ENCODE measurements at regions not wholly inside any gene's neighbourhood (a gene's known extent, or its start where the extent isn't known, plus 50 kb on each side); places are given as distances from the start of the nearest gene placed in this dataset.

DNA sequence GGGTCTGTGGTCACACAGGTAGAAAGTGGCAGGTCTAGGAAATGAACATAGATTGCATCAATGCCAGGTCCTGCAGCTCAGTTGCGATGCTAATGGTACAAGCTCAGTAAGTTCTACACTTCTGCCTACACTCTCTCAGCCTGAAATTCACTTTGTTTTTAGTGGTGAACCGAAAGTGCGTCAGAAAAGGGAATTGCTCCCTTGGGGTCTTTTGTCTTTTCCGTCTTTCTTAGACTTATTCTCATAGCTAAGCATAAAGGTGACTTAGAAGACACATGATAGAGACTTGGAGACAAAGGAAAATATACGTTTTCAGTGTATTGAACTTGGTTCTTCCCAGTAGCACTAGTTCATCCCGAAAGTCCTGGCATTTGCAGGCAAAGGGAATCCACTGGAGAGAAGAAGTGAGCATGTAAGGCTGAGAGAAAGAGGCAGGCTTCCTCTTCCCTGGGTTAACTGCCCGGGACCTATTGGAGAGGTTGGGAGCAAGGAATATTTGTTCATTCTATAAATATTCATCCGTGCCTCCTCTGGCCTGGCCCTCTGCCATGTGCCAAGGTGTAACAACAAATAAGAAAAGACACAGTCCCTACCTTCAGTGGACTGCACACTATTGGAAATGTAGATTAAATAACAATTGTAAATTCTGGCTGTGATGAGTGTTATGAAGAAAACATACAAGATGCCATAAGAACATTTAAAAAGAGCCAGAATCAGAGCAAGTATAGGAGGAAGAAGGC lies 785.8 kb downstream of the MED13L start:
- DNase-seq: peak; percentile 13

DNA sequence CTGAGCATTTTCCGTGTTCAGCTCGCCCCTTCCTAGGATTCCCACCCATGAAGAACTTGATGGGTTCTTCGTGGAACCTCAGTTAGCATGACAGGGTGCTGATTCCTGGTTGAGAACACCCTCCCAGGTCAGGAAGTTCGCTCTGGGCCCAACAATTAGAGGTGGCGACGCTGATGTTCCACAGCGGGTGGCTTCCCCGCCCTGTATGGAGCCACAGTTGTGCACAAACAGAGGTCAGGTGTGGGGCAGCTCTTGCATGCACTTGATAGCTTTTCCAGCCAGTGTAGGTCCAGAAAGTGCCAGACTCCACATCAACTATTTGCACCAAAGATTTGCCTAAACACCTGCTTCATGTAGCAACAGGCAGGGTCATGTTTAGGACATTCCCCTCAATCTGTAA lies 788.2 kb downstream of the MED13L start:
- no peak for DNase-seq

DNA sequence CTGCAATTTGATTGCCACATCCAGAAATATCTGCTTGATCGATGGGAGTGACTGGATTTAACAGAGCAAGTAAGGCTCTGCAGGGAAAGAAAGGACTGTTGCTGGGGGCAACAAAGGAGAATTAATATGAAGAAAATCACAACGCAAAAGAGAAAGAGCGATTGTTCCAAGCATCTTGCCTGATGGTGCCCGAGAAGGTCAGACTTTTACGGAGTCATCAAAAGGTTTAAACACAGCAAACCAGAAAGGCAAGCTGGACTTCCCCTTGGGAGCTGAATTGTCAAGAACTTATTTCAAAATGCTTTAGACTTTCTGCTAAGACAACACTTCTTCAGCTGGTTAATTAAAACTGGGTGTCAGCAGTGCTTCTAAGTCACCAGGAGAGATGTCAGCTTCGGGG lies 791.5 kb downstream of the MED13L start:
- DNase-seq: no peak

DNA sequence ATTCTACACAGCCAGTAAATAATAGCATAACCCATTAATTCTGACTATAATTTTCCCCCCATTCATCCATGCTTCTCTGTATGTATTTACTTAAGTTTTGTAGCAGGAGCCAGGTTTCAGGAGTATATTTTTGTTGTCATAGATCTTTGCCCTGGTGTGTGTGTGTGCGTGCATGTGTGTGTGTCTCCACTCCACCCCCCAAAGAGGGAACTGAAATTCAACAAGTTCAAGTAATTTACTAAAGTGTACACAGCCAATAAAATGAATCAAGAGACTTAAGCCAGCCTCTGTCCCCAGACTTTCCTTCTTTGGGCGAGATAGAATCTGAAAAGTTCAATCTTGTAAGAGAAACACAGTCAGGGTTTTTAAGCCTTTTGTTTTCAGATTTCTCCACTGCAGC lies 792.0 kb downstream of the MED13L start:
- DNase-seq: no peak

DNA sequence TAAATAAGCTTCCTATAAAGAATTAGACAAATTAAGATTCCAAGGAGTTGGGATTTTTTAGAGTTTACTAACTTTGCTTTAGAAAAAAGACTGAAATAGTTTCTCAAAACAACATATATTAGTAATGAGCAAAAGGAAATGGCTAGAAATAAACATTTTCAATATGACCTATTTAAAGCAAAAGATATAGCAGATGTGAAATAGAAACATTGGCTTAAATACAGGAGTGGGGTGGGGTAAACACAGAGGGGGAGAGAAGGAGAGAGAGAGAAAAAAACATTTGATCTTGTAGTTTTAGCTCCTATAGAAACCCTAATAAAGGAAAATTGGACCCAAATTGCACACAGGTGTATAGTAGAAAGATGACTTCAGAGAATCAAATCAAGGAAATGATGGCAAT lies 794.5 kb downstream of the MED13L start:
- no peak for DNase-seq

DNA sequence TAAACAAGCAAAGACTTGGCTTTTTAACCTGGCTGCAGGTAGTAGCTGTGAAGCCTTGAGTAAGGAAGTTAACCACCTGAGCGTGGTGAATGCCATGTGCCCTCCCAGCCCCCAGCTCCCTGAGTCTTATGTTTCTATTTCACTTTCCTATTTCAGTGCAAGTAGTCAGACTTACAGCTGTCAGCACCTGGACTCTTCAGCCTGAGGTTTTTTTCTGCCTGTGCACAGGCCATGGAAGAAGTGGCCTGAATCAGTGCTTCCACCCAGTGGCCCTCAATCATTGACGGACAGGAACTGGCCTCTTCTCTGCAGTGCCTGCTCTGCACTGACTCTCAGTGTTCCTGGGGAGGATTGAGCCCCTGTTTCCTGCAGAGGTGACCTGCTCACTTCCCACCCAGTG lies 796.4 kb downstream of the MED13L start:
- DNase-seq: peak; percentile 38

DNA sequence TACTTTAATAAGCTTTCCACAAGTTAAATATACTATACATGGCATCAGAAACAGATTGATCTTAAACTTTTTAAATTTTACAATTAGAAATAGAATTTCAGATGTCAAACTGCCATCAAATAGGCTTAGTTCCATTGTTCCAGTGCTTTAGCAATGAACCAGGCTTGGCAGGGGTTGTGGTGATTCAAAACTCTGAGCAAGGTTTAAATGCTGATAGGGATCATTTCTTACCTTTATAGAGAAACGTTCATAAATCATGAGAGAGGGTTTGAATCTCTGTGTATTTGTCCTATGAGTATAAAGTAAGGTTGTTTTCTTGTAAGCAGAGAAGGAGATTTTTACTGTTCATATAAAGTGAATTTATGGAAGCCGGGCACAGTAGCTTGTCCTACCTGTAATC lies 794.5 kb upstream of the TBX3 start:
- DNase-seq: no peak

DNA sequence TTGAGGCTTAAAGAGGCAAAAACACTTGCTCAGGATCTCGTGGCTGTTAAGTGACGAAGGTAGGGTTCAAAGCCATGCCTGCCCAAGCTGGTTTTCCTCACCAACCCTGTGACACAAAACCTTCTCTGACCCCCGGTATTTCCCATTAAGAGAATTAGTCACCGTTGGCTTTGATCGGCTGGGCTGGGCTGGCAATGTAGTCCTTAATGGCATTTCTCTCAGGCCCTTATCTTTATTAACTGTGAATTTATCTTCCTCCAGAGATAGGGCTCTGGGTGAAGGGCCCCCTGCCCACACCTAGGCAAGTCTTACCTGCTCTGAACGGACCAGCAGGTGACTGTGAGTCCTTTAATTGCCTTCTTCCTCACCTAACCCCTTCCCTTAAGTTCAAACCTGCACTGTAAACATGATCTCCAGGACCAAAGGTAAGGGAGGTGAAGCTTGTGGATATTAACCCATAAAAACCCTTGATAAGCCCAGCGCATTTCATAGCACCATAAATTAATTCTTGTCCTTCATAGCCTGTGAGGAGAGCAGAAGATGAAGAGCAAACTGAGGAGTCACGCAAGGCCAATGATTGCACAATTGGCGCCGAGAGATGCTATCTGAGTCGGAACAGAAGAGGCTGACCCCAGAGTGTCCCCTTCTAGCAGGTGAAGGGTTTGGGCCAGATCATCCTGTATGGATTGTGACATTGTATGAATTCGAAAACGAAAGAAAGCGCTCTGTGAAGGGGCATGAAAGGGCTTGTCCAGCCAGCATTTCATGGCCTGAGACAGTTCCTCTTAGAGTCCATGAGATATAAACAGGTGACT lies 790.8 kb upstream of the TBX3 start:
- no peak for DNase-seq

DNA sequence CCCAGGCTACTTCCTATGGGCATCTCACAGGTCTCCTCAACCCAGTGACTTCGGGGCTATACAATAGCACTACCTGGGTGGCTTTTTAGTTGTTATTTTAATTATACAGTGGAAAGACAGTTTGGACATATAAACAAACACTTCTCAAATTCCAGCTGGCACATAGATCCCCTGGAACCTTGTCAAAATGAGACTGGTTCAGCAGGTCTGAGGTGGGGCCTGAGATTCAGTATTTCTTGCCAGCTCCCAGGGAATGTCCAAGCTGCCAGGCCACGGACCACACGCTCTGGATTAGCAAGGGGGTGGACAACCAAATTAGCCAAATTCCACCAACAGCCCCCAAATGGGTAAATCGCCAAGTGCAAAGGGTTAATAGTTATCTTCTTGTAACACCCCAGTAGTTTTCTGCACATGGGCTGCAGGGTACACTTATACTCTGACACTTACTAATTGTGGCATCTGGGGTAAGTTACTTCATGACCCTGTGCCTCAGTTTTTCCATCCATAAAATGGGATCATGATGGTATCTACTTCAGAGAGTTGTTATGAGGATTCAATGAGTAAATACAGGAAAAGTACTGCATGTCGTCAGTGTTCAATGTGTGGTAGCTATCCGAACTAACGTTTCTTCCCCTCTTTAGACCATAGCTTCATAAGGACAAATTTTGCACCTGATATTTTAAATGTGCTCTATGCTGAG lies 789.4 kb upstream of the TBX3 start:
- peak; percentile 74 for DNase-seq

DNA sequence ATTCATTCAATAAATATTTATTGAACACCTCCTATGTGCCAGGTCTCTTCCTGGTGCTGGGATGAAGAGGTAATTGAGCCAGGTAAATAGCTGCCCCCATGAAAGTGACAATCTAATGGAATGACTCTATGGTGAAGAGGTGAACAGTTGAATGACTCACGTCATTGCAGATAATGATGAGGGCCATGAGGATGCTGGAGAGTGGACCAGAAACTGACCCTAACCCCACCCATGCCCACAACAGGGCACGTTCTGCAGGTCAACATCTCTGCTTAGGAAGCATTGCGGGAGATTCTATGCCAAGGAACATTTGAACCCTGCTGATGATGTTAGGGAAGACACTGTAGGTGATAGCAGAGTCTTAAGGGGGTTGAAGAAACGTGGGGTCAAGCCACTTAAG lies 788.9 kb upstream of the TBX3 start:
- no peak for DNase-seq

DNA sequence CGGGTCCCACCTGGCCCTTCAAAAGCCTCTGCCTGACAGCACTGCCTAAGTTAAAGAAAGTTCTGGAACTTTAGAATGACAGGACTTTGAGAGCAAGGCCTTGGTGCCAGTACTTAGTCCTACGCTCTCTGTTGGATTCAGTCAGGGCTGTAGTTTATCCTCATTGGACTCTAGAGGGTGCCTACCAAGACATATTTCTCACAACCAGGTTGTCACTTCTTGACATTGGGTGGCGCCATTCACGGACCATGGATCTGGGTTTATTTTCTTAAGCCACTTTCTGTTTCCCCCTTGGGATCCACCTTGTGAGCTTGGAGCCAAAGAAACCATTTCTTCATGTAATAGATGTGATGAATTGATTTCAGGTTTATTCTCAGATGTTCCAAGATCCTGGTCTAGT lies 787.0 kb upstream of the TBX3 start:
- no peak for DNase-seq

DNA sequence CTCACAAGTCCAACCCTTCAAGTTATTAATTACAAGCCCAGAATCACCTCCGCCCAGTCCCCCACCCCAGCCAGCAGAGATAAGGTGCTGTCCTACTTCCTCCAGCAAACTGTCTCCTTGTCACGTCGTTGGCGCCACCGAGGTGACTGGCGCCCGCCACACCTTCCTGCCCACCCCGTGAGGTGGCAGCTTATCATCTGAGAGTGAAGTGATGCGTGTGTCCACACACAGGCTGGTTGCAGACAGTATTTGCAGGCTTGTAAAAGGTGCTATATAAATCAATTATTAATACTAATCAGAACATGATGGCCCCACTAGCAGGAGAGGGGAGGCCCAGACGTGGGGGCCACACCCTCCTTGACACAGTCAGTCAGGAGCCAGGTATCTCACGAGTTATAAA lies 786.6 kb upstream of the TBX3 start:
- DNase-seq: no peak

DNA sequence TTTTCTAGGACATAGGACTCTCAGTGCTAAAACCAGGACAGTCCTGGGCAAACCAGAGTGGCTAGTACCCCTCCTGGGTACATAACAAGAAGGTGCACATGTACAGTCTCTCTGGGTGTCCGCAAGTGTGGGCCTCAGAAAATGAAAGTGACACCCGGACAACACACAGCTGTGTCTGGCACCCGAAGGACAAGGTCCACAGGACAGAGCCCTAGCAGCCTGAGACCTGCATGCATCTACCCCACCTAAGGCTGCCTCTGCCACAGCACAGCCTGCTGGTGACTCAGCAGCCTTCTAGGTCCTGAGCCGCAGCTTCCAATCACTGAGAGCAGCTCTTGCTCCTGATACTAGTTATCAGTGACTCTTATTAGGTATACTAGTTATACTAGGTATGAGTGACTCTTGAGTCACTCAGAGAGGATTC lies 784.1 kb upstream of the TBX3 start:
- DNase-seq: no peak

DNA sequence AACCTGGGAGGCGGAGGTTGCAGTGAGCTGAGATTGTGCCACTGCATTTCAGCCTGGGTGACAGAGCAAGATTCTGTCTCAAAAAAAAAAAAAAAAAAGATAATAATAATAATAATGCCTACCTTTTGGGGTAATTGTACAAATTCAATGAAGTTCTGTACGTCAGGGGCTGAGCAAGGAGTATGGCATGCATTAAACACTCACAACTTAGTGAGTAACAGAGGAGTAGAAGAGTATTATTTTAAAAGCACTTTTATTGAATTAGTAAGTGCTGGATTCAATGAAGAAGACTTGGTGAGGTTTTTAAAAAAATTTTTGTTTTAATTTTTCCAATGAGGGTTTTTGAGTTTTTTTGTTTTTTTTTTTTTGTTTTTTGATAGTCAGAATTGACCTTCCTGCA lies 783.6 kb upstream of the TBX3 start:
- DNase-seq: no peak

DNA sequence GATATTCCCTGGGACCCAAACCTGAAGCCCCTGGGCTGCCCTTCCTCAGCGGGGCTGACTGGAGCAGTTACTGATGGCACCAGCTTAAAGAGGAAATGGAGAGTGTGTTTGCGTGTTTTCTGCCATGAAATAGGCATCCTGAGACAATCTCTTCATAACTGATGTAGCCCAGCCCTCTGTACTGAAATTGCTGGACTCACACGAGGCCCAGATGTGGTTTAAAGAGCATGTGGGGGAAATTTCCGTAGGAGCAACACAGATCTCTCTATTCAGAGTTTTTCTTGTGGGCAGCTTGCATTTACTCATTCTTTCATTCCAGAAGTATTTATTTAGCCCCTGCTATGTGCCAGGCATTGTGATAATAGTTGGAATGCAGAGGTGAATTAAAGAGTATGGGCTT lies 782.1 kb upstream of the TBX3 start:
- no peak for DNase-seq

DNA sequence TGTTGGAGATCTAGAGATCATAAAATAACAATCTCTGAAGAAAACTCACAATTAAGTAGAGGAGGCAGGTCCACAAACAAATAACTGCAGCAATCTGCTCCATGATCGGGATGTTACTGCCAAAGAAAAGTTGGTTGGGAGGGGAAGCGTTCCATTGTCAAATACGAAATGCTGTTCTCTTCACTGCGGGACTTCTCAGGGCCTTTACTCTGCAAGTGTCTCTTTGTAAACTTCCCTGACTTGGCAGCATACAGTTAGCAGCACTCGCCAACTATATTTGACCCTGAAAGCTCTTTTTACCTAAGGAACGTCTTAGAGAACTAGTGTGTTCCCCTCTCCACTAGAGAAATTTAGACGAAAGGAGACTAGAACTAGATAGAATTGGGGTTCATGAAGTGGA lies 780.7 kb upstream of the TBX3 start:
- DNase-seq: no peak

DNA sequence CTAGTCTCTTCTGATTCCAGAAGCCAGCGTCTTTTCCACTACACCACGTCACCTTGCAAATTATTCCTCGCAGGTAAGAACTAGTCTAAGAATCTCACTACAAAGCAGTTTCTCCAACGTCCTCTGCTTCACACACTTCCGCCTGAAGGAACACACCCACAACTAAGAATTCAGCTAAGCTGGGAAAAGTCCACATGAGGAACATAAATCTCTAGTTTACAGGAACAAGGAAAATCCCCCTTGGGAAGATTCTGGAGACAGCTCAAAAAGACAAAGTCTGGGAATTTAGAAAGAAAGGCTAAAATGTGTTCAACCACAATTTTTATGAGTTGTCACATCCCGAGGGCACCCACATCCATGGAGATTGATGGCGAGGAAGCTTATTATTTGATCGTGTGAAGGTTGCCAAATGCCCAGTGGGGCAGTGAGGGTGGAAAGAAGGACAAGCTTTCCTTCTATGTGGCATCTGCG lies 780.2 kb upstream of the TBX3 start:
- DNase-seq: no peak

DNA sequence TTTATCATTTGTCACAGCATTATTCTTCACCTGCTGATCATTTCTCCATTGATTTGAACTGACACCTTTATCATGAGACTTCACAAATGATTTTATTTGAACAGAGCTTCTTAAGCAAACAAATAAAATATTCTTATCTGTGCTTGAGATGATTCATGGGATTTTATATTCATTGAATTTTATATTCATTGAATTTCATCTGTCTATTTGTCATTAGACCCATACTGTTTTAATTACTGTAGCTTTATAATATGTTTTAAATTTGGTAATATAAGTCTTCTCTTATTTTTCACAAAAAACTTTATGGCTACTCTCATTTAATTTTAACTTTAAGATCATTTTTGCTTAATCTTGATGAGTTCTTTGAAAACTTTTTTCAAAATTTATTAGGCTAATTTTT lies 777.4 kb upstream of the TBX3 start:
- no peak for DNase-seq

DNA sequence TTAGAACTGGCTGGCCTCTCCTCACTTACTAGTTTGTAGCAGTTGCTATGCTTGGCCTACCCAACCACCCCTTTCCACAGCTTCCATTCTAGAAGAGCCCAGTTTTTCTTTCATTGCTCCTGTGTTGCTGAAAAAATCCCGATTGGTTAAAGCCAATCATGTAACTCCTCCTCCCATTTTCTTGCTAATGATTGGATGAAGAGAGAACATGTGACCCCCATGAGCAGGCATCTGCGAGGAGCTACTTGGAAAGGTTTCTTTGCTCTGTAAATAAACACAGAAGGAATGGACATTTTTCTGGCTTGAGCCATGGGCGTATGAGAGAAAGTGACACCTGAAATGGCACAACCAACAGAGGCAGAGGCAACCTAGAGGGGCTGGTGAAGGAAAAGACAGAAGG lies 773.8 kb upstream of the TBX3 start:
- DNase-seq: no peak

DNA sequence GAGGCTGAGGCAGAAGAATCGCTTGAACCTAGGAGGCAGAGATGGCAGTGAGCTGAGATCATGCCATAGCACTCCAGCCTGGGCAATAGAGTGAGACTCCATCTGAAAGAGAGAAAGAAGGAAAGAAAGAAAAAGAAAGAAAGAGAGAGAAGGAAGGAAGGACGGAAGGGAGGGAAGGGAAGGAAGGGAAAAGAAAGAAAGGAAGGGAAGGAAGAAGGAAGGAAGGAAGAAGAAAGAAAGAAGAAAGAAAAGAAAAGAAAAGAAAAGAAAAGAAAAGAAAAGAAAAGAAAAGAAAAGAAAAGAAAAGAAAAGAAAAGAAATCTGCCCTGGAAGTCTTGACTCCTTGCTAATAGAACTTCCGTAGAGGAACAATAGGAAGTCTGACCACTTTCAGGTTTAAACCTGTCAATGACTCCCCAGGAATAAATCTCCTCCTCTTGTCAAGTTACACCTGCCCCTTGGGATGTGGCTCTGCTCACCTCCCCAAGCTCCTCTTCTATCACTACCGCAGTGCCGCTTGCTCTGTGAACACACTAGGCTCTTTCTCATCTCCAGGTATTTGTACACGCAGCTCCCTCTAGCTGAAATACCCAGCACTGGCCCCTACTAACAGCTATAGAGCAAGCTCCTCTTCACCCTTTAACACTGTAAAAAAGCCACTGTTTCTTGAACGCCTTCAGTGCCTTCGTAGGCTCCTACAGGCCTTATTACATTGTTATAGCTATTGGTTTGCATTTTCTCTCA lies 773.1 kb upstream of the TBX3 start:
- DNase-seq: no peak

DNA sequence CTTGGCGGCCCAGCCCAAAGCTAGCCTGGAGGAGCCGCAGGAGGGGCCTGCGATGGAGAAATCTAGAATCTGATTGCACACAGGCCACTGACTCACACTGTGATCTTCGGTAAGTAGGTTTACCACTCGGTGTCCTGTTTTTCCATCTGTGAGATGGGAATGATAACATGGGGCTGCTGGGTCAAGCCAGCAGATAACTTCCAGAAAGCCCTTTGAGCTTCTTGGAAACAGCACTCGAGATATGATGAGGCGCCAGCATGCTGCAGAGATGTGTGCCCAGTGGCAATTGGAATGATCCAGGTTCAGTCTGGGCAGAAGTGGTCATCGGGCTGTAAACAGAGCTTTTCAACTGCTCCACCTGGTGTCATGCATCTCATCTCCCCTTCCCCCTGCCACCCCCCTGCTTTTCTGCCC lies 771.3 kb upstream of the TBX3 start:
- DNase-seq: no peak

DNA sequence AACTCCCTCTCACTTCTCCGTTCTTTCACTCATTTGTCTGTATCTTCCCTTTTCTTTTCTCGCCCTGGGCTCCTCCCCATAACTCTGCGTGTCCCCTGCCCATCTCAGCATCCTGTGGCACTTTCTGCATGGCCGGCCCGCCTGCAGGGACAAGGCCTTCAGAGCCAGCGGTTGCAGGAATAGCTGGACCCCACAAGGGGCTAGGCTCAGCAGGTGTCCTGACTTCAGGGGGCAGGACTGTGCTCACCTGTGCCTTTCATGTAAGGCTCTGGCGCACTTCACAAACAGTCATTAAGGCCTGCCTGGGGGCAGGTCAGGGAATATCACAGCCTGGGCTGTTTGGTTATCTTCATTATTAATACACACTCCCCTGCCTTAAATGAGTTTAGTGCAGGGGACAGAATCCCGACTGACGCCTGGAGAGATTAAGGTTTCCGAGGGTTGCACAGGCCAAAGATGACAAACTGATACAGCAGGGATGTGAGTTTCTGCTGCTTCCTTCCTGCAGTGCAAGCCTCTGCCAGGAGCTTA lies 768.8 kb upstream of the TBX3 start:
- DNase-seq: no peak

Data from NCI-H2029 (cell line).